Cardiac muscle cell (in vitro differentiated cells and primary cell): ENCODE measurements at regions not wholly inside any gene's neighbourhood (a gene's known extent, or its start where the extent isn't known, plus 50 kb on each side); places are given as distances from the start of the nearest gene placed in this dataset.
"Not testable (repeated sequence)": the region's sequence is repeated elsewhere in the genome, so short reads cannot be mapped to it uniquely, and the experiment has no call there.

Source experiments
- DNase-seq, 2 donors: peaks; one replicate each; pipeline versions ENCODE4 v3.0.0 to v3.0.0-alpha.2; 2010 to 2017; ENCODE audit warnings: low read depth in 1 of 2, low spot score in 1 of 2
- H3K27ac ChIP-seq: fragments of 200-600 bp; sonication (generic); 2 replicates; pipeline ENCODE4 v1.5.1; 2016
- H3K27me3 ChIP-seq: fragments of 200-600 bp; sonication (generic); 2 replicates; pipeline ENCODE4 v1.6.0; 2016; ENCODE audit warnings: control low read depth
- H3K36me3 ChIP-seq: fragments of 200-600 bp; sonication (generic); 2 replicates; pipeline ENCODE4 v1.5.1; 2016; ENCODE audit warnings: control low read depth
- H3K4me1 ChIP-seq: fragments of 200-600 bp; sonication (generic); 2 replicates; pipeline ENCODE4 v1.8.1; 2017; ENCODE audit warnings: low read depth, mild to moderate bottlenecking, mixed run types
- H3K4me3 ChIP-seq: fragments of 200-600 bp; sonication (generic); 2 replicates; pipeline ENCODE4 v1.5.1; 2016; ENCODE audit warnings: mild to moderate bottlenecking
- H3K9me3 ChIP-seq: fragments of 200-600 bp; sonication (generic); 2 replicates; pipeline ENCODE4 v1.5.1; 2017; ENCODE audit warnings: low read depth, mild to moderate bottlenecking, control low read depth
- TF ChIP-seq, protein P1 (sequence below): IDR thresholded peaks from 2 replicates; pipeline ENCODE4 v1.5.1; 2012; ENCODE audit warnings: low read depth, mild to moderate bottlenecking, low read length

- H3K27ac ChIP-seq, H3K27me3 ChIP-seq, H3K36me3 ChIP-seq, H3K4me3 ChIP-seq, DNase-seq, H3K4me1 ChIP-seq: not testable (repeated sequence)
- H3K9me3 ChIP-seq = peaks cover 27% of the 10 kb centered on the region
These were observed 259.1 kb downstream of the GOLGA6L6 start for GRCh38 chr15:20282491-20282943.

- not testable (repeated sequence) for H3K27ac ChIP-seq, DNase-seq, H3K4me1 ChIP-seq, H3K4me3 ChIP-seq, H3K36me3 ChIP-seq, H3K27me3 ChIP-seq
- H3K9me3 ChIP-seq = peaks cover 32% of the 10 kb centered on the region
These were observed 259.9 kb downstream of the GOLGA6L6 start for GRCh38 chr15:20281567-20282275.

DNA sequence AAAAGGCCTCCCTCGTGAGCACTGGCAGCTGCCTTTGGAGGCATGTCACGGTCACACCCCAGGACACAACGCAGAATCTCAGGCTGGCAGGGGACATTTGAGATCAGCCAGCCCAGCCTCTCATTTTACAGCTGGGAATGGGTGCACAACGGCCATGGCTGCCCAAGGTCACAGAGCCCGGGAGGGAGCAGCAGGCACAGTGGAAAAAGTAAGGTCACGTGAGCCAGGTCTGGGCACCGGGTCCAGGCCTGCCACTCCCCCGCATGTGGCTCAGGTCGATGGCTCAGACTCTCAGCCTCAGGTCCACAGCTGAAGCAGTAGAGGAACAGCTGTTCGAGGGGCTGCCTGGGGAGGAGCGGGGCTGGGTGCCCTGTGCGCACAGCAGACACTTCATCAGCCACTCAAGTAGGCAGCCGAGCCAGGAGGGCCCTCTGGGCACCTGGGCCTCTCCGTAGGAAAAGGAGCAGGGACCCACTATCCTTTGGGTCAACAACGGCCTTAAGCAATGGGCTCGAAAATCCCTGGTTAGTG, 260.6 kb downstream of the GOLGA6L6 start:
- H3K4me3 ChIP-seq = no peak overlapping the region

GRCh38 chr15:20280141-20280932, 261.3 kb downstream of the GOLGA6L6 start:
- not testable (repeated sequence) for H3K27me3 ChIP-seq

More for the DNA sequence above, 260.6 kb downstream of the GOLGA6L6 start:
- no peak for DNase-seq
- no peak overlapping the region for H3K27ac ChIP-seq
- H3K27me3 ChIP-seq = no peaks in the 10 kb centered on the region
- H3K4me1 ChIP-seq = no peaks in the 10 kb centered on the region
- peaks cover 35% of the 10 kb centered on the region for H3K9me3 ChIP-seq
- TF ChIP-seq, protein P1, sequence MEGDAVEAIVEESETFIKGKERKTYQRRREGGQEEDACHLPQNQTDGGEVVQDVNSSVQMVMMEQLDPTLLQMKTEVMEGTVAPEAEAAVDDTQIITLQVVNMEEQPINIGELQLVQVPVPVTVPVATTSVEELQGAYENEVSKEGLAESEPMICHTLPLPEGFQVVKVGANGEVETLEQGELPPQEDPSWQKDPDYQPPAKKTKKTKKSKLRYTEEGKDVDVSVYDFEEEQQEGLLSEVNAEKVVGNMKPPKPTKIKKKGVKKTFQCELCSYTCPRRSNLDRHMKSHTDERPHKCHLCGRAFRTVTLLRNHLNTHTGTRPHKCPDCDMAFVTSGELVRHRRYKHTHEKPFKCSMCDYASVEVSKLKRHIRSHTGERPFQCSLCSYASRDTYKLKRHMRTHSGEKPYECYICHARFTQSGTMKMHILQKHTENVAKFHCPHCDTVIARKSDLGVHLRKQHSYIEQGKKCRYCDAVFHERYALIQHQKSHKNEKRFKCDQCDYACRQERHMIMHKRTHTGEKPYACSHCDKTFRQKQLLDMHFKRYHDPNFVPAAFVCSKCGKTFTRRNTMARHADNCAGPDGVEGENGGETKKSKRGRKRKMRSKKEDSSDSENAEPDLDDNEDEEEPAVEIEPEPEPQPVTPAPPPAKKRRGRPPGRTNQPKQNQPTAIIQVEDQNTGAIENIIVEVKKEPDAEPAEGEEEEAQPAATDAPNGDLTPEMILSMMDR = no peak
- no peaks in the 10 kb centered on the region for H3K36me3 ChIP-seq

DNA sequence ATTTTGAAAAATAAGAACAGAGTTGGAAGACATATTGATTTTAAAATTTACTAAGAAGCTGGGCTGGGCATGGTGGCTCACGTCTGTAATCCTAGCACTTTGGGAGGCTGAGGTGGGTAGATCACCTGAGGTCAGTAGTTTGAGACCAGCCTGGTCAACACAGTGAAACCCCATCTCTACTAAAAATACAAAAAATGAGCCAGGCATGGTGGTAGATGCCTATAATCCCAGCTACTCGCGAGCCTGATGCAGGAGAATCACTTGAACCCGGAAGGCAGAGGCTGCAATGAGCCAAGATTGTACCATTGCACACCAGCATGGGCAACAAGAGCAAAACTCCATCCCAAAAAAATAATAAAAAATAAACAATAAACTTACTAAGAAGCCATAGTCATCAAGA, 262.5 kb downstream of the GOLGA6L6 start:
- H3K9me3 ChIP-seq = peaks cover 36% of the 10 kb centered on the region
- H3K4me3 ChIP-seq = not testable (repeated sequence)

More at GRCh38 chr15:20280141-20280932, 261.3 kb downstream of the GOLGA6L6 start:
- DNase-seq, H3K4me3 ChIP-seq, H3K4me1 ChIP-seq, H3K27ac ChIP-seq, H3K36me3 ChIP-seq: not testable (repeated sequence)
- peaks cover 35% of the 10 kb centered on the region for H3K9me3 ChIP-seq

GRCh38 chr15:20278376-20278775, 263.2 kb downstream of the GOLGA6L6 start:
- not testable (repeated sequence) for H3K4me3 ChIP-seq, H3K27ac ChIP-seq, H3K27me3 ChIP-seq, H3K4me1 ChIP-seq, DNase-seq, H3K36me3 ChIP-seq
- H3K9me3 ChIP-seq = peaks cover 38% of the 10 kb centered on the region

More for the DNA sequence above, 262.5 kb downstream of the GOLGA6L6 start:
- H3K4me1 ChIP-seq, DNase-seq, H3K27ac ChIP-seq, H3K27me3 ChIP-seq, H3K36me3 ChIP-seq: not testable (repeated sequence)

DNA sequence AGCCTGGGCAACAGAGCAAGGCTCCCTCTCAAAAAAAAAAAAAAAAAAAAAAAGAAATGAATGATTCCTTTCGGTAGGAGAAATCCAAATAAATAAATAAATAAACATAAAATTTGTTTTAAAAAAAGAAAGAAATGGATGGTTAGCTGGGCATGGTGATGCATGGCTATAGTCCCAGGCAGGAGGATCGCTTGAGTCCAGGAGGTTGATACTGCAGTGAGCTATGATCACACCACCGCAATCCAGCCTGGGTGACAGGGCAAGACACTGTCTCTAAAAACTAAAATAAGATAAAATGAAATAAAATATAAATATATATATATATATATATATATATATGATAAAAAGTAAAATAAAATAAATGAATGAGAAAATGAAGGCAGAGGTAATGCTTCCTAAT, 264.1 kb downstream of the GOLGA6L6 start:
- H3K4me1 ChIP-seq, H3K27ac ChIP-seq, H3K4me3 ChIP-seq, H3K27me3 ChIP-seq, H3K36me3 ChIP-seq, DNase-seq: not testable (repeated sequence)
- H3K9me3 ChIP-seq = peaks cover 43% of the 10 kb centered on the region

DNA sequence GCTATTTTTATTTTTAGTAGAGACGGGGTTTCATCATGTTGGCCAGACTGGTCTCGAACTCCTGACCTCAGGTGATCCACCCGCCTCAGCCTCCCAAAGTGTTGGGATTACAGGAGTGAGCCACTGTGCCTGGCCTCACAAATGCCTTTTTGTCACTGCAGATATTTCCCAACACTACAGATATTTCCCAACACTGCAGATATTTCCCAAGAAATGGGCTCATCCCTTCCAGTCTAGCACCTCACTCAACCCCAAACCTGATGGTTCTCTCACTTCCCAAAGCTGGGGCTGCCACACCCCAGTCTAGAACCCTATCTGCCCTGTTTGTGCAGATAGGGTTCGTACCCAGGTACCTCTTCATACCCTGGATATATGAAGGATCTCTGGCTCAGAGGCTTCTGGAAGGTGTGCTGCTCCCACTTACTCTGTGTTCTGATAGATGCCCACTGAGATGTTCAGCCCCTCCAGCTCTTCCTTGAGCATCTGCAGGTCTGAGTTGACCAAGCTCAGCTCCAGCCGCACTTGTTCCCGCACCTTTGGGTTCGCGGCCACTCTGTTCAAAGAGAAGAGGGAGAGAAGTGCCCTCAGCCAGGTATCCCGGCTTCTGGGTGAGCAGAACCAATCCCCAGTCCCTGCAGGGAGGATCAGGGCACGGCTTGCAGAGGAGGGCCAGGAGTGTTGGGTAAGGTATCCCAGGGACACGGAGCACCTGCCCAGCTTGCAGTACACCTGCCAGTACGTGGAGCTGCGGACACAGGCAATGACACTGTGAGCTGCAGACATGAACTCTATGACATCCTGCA, 265.1 kb downstream of the GOLGA6L6 start:
- DNase-seq, H3K36me3 ChIP-seq, H3K4me1 ChIP-seq, H3K27ac ChIP-seq, H3K27me3 ChIP-seq, H3K4me3 ChIP-seq: not testable (repeated sequence)
- peaks cover 48% of the 10 kb centered on the region for H3K9me3 ChIP-seq

DNA sequence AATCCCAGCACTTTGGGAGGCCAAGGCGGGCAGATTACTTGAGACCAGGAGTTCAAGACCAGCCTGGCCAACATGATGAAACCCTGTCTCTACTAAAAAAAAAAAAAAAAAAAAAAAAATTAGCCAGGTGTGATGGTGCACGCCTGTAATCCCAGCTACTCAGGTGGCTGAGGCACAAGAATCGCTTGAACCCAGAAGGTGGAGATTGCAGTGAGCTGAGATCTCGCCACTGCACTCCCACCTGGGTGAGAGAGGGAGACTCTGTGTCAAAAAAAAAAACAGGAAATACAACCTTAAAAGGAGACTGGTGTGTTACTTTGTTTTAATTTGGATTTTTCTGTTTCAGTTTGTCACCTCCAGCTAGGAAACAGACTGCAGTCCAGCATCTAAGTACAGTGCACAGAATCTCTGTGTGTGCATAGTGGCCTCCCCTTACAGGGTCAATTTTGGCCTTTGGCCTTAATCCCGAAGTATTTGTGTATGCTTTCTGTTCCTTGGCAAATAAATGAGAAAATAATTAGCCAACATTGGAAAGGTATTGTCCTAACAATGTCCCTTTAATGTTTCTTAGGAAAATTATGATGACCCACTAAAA, 266.1 kb downstream of the GOLGA6L6 start:
- H3K27ac ChIP-seq, H3K4me1 ChIP-seq, DNase-seq, H3K27me3 ChIP-seq, H3K36me3 ChIP-seq, H3K4me3 ChIP-seq: not testable (repeated sequence)
- H3K9me3 ChIP-seq = peaks cover 46% of the 10 kb centered on the region
